Keratinocyte (primary cell): ENCODE measurements at regions not wholly inside any gene's neighbourhood (a gene's known extent, or its start where the extent isn't known, plus 50 kb on each side); places are given as distances from the start of the nearest gene placed in this dataset.

Source experiments
- DNase-seq: peaks from one replicate; pipeline ENCODE4 v3.0.0-alpha.2; 2011; ENCODE audit warnings: low read depth, missing footprints, low spot score
- FAIRE-seq: peaks from 2 replicates; lab custom pipeline; 2011; peaks lifted over from hg19 to GRCh38; lab: Jason Lieb, UNC
- H2AFZ ChIP-seq: 2 replicates; pipeline ENCODE4 v1.6.0; 2012; ENCODE audit warnings: low read length, control low read depth, inconsistent platforms; ENCODE audit not compliant: control insufficient read depth
- H3K27ac ChIP-seq: 2 replicates; pipeline ENCODE4 v1.5.1; 2011; ENCODE audit warnings: low read length; ENCODE audit not compliant: control insufficient read depth, insufficient read depth
- H3K27me3 ChIP-seq: 3 replicates; pipeline ENCODE4 v1.6.0; 2011; ENCODE audit warnings: low read length; ENCODE audit not compliant: control insufficient read depth, insufficient read depth; ENCODE audit errors: extremely low read depth
- H3K36me3 ChIP-seq, 2 experiments: 2 replicates in 1 of 2; 3 replicates in 1 of 2; pipeline ENCODE4 v1.5.1; 2011; ENCODE audit warnings: low read length in 2 of 2, mild to moderate bottlenecking in 1 of 2; ENCODE audit not compliant: control insufficient read depth in 2 of 2, insufficient read depth in 2 of 2; ENCODE audit errors: extremely low read depth in 1 of 2
- H3K4me1 ChIP-seq: 3 replicates; pipeline ENCODE4 v1.5.1; 2011; ENCODE audit warnings: low read length; ENCODE audit not compliant: control insufficient read depth, insufficient read depth; ENCODE audit errors: extremely low read depth
- H3K4me2 ChIP-seq: 3 replicates; pipeline ENCODE4 v1.6.0; 2011; ENCODE audit warnings: low read depth, low read length; ENCODE audit not compliant: control insufficient read depth, insufficient read depth; ENCODE audit errors: extremely low read depth
- H3K4me3 ChIP-seq, 3 experiments: fragments of 200-600 bp in 1 of 3; sonication (generic) in 1 of 3; 2 replicates in 2 of 3; 3 replicates in 1 of 3; pipeline ENCODE4 v1.5.1; 2011 to 2016; ENCODE audit warnings: low read length in 3 of 3, mild to moderate bottlenecking in 3 of 3, control low read depth in 2 of 3, inconsistent platforms in 1 of 3, low read depth in 1 of 3, mixed read lengths in 1 of 3, mixed run types in 1 of 3, moderate library complexity in 1 of 3; ENCODE audit not compliant: control insufficient read depth in 2 of 3, insufficient read depth in 2 of 3; ENCODE audit errors: extremely low read depth in 1 of 3
- H3K79me2 ChIP-seq: 2 replicates; pipeline ENCODE4 v1.6.0; 2012; ENCODE audit warnings: low read length; ENCODE audit not compliant: control insufficient read depth, insufficient read depth
- H3K9ac ChIP-seq: 3 replicates; pipeline ENCODE4 v1.6.0; 2011; ENCODE audit warnings: low read length; ENCODE audit not compliant: control insufficient read depth, insufficient read depth; ENCODE audit errors: extremely low read depth
- H3K9me1 ChIP-seq: 3 replicates; pipeline ENCODE4 v1.6.0; 2011; ENCODE audit warnings: low read length; ENCODE audit not compliant: control insufficient read depth, insufficient read depth; ENCODE audit errors: extremely low read depth
- H3K9me3 ChIP-seq: 2 replicates; pipeline ENCODE4 v1.5.1; 2012; ENCODE audit warnings: low read depth, low read length; ENCODE audit not compliant: control insufficient read depth
- H4K20me1 ChIP-seq: 3 replicates; pipeline ENCODE4 v1.6.0; 2011; ENCODE audit warnings: low read length; ENCODE audit not compliant: control insufficient read depth, insufficient read depth; ENCODE audit errors: extremely low read depth
- EZH2 ChIP-seq: IDR thresholded peaks from one replicate; pipeline ENCODE4 v1.6.1; 2012; ENCODE audit warnings: inconsistent platforms, mild to moderate bottlenecking, low read length, moderate library complexity
- dilution Hi-C: fragments of 300-500 bp; cut with MboI; formaldehyde crosslinking; loops from one replicate; pipeline ENCODE4 v1.7.0; 2020; ENCODE audit warnings: low sequenced_read_pairs; ENCODE audit not compliant: extremely low pct_ligation_motif_present
- TF ChIP-seq, protein P1 (sequence below), 3 experiments: IDR thresholded peaks in 1 of 3; conservative IDR thresholded peaks in 1 of 3; optimal IDR thresholded peaks in 1 of 3; 2 replicates in 2 of 3; 3 replicates in 1 of 3; pipeline versions ENCODE3 to v1.5.1; 2011; ENCODE audit warnings: low read length in 3 of 3, mild to moderate bottlenecking in 3 of 3, moderate library complexity in 2 of 3, control low read depth in 1 of 3, inconsistent platforms in 1 of 3; ENCODE audit not compliant: insufficient read depth in 2 of 3; ENCODE audit errors: extremely low read depth in 1 of 3

DNA sequence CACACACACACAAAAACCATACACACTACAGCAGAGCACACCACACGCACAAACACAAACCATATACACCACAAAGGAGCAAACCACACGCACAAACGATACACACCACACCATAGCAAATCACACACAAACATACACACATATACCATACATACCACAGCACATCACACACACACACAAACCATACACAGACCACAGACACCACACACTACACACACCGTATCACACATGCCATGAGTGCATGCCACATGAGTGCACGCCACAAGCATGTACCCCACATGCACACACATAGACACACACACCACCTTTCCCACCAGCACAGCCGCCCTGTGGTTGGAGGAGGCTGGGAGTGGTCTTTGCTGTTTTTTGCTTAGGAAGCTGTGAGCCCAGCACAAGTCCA is 517.1 kb upstream of the MYT1L start:
- no peak overlapping the region for H2AFZ ChIP-seq
- no peak overlapping the region for H3K9ac ChIP-seq
- H3K9me1 ChIP-seq, result no peaks in the 10 kb centered on the region
- H3K27ac ChIP-seq, result no peak overlapping the region
- no peaks in the 10 kb centered on the region for H4K20me1 ChIP-seq
- DNase-seq (no peak), FAIRE-seq (no peak)
- dilution Hi-C loops, result no loop called here
- H3K4me2 ChIP-seq, result no peak overlapping the region
- TF ChIP-seq, protein P1, sequence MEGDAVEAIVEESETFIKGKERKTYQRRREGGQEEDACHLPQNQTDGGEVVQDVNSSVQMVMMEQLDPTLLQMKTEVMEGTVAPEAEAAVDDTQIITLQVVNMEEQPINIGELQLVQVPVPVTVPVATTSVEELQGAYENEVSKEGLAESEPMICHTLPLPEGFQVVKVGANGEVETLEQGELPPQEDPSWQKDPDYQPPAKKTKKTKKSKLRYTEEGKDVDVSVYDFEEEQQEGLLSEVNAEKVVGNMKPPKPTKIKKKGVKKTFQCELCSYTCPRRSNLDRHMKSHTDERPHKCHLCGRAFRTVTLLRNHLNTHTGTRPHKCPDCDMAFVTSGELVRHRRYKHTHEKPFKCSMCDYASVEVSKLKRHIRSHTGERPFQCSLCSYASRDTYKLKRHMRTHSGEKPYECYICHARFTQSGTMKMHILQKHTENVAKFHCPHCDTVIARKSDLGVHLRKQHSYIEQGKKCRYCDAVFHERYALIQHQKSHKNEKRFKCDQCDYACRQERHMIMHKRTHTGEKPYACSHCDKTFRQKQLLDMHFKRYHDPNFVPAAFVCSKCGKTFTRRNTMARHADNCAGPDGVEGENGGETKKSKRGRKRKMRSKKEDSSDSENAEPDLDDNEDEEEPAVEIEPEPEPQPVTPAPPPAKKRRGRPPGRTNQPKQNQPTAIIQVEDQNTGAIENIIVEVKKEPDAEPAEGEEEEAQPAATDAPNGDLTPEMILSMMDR (optimal IDR thresholded peaks at IDR 0.05 in 1 of 3, IDR thresholded peaks at IDR 0.05 in 1 of 3, conservative IDR thresholded peaks at IDR 0.05 in 1 of 3; ENCODE audit: extremely low read depth in 1 of 3, insufficient read depth in 2 of 3, low read length in 3 of 3), result no peak
- TF ChIP-seq EZH2, result no peak
- H3K4me1 ChIP-seq, result peaks cover 6% of the 10 kb centered on the region
- no peaks in the 10 kb centered on the region for H3K79me2 ChIP-seq
- no peaks in the 10 kb centered on the region for H3K9me3 ChIP-seq
- no peaks in the 10 kb centered on the region for H3K36me3 ChIP-seq
- no peak overlapping the region for H3K4me3 ChIP-seq
- no peaks in the 10 kb centered on the region for H3K27me3 ChIP-seq

DNA sequence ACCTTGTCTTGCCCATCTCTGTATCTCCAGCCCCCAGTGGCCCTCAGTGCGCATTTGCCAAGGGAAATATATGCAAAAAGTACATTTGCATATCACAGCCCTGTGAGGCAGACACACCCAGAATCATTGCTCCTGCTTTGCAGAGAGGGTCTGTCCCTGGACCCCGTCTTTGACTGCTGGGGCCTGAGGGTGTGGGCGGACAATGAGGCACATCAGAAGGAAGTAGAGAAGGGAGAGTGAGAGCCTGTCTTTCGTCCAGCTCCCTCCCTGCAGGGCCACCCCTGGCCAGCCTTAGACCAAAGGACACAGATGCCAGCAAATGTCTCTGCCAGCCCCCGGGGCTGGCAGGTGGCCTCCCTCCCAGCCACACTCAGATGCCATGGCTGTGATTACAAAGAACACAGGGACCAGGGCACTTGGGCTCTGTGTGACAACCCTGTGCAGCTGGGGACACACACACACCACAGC is 516.2 kb upstream of the MYT1L start:
- H3K4me3 ChIP-seq, result no peak overlapping the region
- DNase-seq (no peak), FAIRE-seq (no peak)
- H2AFZ ChIP-seq, result no peak overlapping the region
- dilution Hi-C loops, result no loop called here
- no peaks in the 10 kb centered on the region for H3K9me3 ChIP-seq
- no peaks in the 10 kb centered on the region for H3K27me3 ChIP-seq
- H3K9ac ChIP-seq, result no peak overlapping the region
- H4K20me1 ChIP-seq, result no peaks in the 10 kb centered on the region
- no peaks in the 10 kb centered on the region for H3K79me2 ChIP-seq
- no peak overlapping the region for H3K27ac ChIP-seq
- no peak overlapping the region for H3K4me2 ChIP-seq
- no peaks in the 10 kb centered on the region for H3K36me3 ChIP-seq
- peaks cover 6% of the 10 kb centered on the region for H3K4me1 ChIP-seq
- H3K9me1 ChIP-seq, result no peaks in the 10 kb centered on the region
- TF ChIP-seq, protein P1 (optimal IDR thresholded peaks at IDR 0.05 in 1 of 3, IDR thresholded peaks at IDR 0.05 in 1 of 3, conservative IDR thresholded peaks at IDR 0.05 in 1 of 3; ENCODE audit: extremely low read depth in 1 of 3, insufficient read depth in 2 of 3, low read length in 3 of 3), result no peak
- TF ChIP-seq EZH2, result no peak
